GM18907 (cell line): ENCODE measurements at regions not wholly inside any gene's neighbourhood (a gene's known extent, or its start where the extent isn't known, plus 50 kb on each side); places are given as distances from the start of the nearest gene placed in this dataset.
A peak's percentile ranks its signal among the peaks of the same experiment; 100 is the strongest.

Experiments
- ATAC-seq: cut with Tn5 transposase; IDR thresholded peaks from one replicate; pipeline ENCODE4 v1.9.1; 2021; ENCODE audit warnings: mild to moderate bottlenecking, moderate library complexity; ENCODE audit not compliant: unreplicated experiment

- ATAC-seq = no peak
Observed at GRCh38 chr15:70508561-70509281, 254.6 kb downstream of the UACA start.

GRCh38 chr15:70507772-70508371 lies 255.5 kb downstream of the UACA start:
- ATAC-seq = no peak

- no peak for ATAC-seq
Observed at GRCh38 chr15:70505936-70506912, 257.1 kb downstream of the UACA start.

DNA sequence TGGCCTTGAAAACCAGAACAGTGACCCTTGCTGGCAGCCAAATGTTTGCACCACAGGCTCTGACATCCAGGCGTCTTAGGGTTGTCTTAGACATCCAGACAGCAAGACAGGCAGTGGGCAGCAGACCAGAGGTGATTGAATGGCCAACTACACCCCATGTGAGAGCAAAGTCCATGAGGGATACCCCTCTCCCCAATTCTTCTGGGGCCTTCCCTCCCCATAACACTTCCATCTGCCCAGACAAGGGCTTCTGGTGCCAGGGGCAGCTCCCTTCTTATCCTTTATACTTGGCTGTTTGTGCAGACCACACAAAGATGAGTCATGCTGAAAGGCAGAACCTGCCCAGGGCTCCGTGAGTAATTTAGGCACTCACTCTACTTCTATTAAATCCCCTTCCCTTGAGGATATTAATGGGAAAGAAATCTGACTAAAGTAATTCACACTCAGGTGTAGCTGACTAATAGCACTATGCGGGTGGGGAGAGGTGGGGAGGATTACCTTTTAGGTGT lies 257.9 kb downstream of the UACA start:
- no peak for ATAC-seq

DNA sequence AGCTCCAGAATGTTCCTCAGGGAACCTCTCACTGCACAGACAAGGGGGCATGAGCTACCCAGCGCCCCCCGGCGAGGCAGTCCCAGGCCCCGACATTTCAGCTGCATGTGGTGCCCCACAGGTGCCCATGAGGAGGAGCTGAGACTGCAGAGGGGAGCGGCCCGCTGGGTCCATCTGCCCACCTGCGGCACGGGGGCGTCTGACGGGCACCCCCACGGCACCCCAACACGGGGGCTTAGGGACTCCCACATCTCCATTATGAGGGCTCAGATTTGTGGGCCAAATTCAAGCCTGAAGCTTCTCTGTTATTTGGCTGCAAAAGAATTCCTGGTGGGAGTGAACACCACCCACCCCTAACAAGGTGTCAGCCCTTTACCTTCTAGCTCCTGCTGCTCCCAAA lies 258.4 kb downstream of the UACA start:
- no peak for ATAC-seq

DNA sequence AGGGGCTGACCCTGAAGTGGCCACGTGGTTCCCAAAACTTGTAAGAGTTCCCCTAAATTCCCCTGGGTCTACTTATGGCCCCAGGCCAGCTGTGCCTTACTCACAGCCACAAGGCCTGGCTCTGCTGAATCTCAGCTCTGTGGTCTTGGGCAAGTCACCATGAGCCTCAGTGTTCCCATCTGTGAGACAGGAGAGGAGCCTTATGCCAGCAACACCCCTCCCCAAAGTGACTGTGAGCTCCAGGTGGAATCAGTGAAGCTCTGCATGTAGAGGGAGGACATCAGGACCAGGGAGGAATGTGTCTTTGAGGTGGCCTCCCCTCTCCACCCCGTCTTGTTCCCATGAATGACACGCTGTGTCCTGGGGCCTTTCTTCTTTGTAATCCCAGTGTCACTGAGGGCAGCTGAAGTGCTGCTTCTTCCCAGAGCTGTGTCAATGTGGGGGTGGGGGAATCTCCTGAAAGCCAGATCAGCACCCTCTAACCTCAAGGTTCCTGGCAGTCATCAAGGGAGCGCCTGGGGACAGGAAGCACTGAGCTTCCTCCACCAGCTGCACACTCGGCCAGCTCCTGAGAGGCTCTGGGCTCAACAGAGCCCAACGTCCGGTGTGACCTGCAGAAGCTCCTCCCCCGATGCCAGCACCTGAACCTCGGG lies 258.9 kb downstream of the UACA start:
- ATAC-seq = peak; percentile 55

DNA sequence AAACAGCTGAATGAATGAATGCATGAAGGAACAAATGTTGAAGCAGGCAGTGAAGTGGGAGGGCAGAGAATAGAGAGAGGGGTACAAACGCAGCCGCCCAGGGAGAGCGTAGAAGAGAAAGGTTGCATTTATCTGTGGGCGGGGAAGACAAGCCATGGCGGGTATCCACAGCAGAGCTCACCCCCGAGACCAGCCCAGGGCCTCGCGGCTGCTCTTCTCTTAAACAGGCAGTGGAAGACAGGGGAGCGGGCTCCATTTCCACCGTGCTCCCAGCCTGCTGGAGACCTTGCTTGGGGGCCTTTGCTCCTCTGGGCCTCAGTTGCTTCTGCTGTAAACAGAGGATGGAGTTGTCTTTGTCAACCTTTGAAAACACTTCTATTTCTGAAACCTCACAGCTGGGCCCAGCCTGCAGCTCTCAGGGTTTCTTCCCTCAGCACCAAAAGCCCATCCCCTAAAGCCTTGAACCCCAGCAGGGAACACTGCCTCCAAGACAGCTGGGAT lies 259.5 kb downstream of the UACA start:
- ATAC-seq = peak; percentile 11

GRCh38 chr15:70503073-70503745 lies 260.1 kb downstream of the UACA start:
- ATAC-seq = no peak

DNA sequence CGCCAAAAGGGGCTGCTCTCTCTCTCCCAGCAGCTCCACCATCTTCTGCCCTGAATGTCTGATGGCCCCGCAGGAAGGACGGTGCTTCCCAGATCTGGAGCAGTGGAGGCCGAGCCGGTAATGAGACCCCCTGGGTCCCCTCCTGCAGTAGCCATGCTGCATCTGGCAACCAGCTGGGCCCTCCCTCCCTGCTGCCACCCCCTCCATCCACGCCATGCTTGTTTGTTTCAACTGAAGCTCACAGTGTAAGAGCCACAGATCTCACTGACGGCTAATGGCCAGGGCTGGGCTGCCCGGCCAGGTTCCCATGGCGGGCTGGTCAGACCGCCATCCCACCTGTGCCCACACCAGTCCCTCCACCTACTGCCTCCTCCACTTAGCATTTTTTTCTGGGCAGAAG lies 260.8 kb downstream of the UACA start:
- ATAC-seq = no peak

DNA sequence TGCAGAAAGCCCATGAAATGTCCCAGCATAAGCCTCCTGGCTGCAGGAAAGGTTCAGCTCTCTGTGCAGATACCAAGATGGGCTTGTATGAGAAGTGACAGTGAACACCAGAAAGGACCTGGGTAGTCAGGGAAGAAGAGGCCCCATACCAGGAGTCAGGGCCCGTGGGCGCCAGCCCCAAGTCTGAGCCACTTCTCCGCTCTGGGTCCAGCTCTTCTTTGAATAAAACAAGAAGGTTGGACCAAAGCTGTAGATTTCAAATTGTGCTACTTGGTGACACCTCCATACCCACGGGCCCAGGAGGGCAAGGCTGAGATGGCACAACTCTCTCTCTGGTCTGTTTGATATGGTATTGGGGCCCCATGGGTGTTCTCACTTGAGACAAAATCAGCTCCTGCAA lies 261.5 kb downstream of the UACA start:
- no peak for ATAC-seq

GRCh38 chr15:70501121-70501727 lies 262.1 kb downstream of the UACA start:
- ATAC-seq = no peak

DNA sequence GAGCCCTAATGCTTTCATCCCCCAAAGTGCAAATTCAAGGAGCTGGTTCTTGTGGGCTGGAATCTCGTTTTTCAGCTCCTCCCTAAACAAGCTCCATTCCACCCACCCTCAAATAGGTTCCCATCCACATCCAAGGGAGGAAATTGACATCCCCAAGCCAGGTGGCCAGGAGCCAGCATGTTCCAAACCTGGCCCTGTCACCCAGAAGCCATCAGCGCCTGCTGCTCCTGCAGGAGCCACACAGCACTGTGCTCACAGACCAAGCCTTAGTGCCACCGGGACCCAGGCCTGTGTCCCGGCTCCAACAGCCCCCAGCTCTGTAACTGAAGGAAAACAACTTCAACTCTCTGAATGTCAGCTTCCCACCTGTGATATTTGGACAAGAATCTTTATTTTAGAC lies 263.6 kb downstream of the UACA start:
- ATAC-seq = no peak

- ATAC-seq = no peak
Observed at GRCh38 chr15:70498096-70498626, 265.2 kb downstream of the UACA start.

- ATAC-seq = no peak
Observed at GRCh38 chr15:70497661-70498060, 265.7 kb downstream of the UACA start.

- no peak for ATAC-seq
Observed at GRCh38 chr15:70495991-70496599, 267.3 kb downstream of the UACA start.

DNA sequence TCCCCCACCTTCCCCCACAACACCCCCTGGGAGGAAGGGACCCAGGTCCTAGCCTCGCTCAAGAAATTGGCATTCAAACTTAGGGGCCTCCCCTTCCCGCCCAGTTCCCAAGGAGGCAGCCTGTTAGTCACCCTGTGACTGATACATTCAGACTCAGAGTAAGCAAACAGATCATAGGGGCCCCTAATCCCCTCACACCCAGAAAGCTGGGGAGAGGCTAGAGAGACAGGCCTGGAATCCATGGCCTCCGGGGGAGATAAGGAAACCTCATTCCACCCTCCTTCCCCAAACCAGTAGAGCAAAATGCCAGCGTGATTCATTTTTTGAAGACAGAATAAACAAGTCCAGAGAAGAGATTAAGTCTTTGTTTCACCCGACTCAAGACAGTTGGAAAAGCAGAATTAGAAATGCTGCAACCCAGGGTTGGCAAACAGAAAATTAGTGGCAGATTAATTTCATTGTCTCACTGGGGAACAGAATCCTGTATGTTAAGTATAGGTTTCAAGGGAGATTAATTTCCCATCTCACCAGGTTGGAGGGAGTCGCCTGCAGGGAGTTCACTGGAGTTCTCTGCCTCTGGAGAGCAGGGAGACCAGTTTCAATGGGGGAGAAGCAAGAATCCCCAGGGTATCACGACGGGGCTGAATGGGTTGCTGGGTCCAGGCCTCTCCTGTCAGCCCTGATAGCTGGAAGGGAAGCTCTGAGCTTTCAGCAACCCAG lies 268.3 kb downstream of the UACA start:
- no peak for ATAC-seq

DNA sequence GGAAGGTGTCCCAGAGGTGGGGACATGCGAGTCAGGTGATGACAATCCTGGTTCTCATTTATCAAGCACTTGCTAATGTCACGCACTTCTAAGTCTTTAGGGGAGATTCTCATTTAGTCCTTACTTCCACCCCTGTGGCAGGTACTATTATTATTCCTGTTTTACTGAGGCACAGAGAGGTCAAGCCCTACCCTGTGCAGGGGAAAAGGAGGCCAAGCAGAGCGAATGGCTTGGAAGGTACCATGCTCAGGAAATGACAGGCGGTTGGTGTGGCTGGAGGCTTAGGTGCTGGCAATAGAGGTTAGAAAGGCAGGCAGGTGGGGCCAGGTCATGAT lies 268.9 kb downstream of the UACA start:
- no peak for ATAC-seq

DNA sequence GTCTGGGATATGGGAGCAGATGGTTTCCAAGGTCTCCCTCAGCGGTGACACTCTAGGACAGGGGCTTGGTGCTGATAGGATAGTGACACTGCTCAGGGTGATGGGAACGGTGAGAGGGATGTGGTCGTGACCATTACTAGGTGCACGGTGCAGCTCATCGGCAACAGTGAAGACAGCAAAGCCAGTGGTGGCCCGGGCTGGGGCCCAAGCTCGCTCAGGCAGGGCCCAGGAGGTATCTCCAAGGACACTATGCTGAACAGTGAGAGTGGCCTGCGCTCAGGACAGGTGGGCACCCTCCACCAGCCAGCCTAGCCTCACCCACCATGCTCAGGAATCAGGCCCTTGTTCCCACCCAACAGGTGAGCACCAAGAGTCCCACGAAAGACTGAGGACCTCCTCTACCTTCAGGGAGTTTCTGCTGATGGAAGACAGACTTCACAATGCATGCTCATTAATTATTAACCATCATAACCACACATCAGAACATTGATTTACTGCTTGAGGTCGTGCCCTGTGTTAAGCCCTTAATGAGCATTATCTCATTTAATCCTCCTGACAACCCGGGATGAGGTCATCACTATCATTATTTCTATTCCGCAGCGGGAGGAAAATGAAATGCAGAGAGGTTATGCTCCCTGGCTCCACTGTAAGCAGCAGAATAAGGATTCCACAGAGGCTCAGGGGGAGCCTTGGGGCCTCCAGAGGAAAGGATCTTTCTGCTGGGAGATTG lies 269.4 kb downstream of the UACA start:
- ATAC-seq = peak; percentile 32
